ENCODE measurements at regions not wholly inside any gene's neighbourhood (a gene's known extent, or its start where the extent isn't known, plus 50 kb on each side); places are given as distances from the start of the nearest gene placed in this dataset.

DNA sequence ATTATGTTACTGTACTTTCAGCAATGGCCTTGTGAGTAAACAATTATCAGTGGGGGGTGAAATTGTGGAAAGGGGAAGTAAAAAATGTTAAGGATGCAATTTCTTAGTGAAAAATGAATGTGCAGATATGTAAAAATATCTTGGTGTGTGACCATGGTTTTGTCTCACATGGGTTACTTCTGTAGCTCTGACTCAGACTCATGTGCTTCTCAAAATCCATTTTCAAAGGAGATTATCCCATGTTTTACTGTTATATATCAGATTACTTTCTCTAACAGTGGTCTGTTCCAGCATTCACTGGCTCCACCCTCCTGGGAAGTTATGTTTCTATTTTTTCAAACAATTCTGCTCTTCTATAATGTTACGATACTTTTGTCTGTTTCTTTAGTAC, 298.2 kb upstream of the COL3A1 start:
- DNase-seq (ENCODE audit: low spot score), result no peak
- TF ChIP-seq, protein P1, sequence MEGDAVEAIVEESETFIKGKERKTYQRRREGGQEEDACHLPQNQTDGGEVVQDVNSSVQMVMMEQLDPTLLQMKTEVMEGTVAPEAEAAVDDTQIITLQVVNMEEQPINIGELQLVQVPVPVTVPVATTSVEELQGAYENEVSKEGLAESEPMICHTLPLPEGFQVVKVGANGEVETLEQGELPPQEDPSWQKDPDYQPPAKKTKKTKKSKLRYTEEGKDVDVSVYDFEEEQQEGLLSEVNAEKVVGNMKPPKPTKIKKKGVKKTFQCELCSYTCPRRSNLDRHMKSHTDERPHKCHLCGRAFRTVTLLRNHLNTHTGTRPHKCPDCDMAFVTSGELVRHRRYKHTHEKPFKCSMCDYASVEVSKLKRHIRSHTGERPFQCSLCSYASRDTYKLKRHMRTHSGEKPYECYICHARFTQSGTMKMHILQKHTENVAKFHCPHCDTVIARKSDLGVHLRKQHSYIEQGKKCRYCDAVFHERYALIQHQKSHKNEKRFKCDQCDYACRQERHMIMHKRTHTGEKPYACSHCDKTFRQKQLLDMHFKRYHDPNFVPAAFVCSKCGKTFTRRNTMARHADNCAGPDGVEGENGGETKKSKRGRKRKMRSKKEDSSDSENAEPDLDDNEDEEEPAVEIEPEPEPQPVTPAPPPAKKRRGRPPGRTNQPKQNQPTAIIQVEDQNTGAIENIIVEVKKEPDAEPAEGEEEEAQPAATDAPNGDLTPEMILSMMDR (IDR thresholded peaks at IDR 0.05; ENCODE audit: unreplicated experiment), result no peak
- Mint-ChIP-seq H3K27ac (ENCODE audit: unreplicated experiment) (no peak overlapping the region), H3K9me3 (ENCODE audit: unreplicated experiment) (no peaks in the 10 kb centered on the region), H3K4me1 (ENCODE audit: unreplicated experiment) (no peaks in the 10 kb centered on the region), H3K36me3 (ENCODE audit: low read depth, unreplicated experiment) (no peaks in the 10 kb centered on the region), H3K4me3 (ENCODE audit: unreplicated experiment) (no peak overlapping the region), H3K27me3 (ENCODE audit: unreplicated experiment) (no peaks in the 10 kb centered on the region)

DNA sequence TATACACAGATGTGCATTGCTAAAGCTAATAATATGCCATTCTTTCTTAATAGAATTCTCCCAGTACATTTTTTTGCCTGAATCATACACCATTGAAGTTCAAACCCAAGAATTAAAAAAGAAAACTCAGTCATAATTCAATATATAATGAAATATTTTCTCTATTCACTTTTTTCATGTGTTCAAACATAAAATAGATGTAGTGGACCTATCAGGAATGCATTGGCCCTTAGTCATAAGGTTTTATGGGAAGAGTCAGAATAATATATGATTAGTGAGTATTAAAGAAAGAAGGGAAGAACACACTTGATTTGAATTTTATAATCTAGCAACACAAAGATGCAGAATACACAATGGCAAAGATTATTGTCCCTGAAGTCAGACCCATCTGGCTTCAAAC, 297.0 kb upstream of the COL3A1 start:
- Mint-ChIP-seq H3K4me1 (ENCODE audit: unreplicated experiment) (no peaks in the 10 kb centered on the region), H3K9me3 (ENCODE audit: unreplicated experiment) (no peaks in the 10 kb centered on the region), H3K36me3 (ENCODE audit: low read depth, unreplicated experiment) (no peaks in the 10 kb centered on the region), H3K27ac (ENCODE audit: unreplicated experiment) (no peak overlapping the region), H3K4me3 (ENCODE audit: unreplicated experiment) (no peak overlapping the region), H3K27me3 (ENCODE audit: unreplicated experiment) (no peaks in the 10 kb centered on the region)
- DNase-seq (ENCODE audit: low spot score), result no peak
- TF ChIP-seq, protein P1 (IDR thresholded peaks at IDR 0.05; ENCODE audit: unreplicated experiment), result no peak

DNA sequence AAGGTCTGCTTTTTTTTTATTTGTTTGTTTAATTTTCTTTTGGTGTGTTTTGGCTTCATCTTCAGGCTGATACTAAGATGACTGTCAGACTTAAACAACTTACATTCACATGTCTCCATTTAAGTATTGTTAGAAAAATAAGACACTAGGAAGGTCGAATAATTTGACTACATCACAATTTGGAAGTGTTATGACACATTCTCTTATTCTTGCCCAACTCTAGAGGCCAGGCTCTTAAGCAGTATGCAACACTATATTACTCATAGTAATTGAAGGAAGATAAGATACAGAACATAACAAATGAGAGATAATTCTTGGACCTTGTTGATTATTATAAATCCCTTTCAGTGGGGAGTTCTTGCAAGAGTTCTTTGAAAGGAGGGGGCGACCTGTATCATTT, 295.3 kb upstream of the COL3A1 start:
- H3K27ac Mint-ChIP-seq (ENCODE audit: unreplicated experiment), result no peak overlapping the region
- H3K36me3 Mint-ChIP-seq (ENCODE audit: low read depth, unreplicated experiment), result no peaks in the 10 kb centered on the region
- H3K9me3 Mint-ChIP-seq (ENCODE audit: unreplicated experiment), result no peaks in the 10 kb centered on the region
- DNase-seq (ENCODE audit: low spot score), result no peak
- TF ChIP-seq, protein P1 (IDR thresholded peaks at IDR 0.05; ENCODE audit: unreplicated experiment), result no peak
- H3K4me1 Mint-ChIP-seq (ENCODE audit: unreplicated experiment), result no peaks in the 10 kb centered on the region
- no peaks in the 10 kb centered on the region for H3K27me3 Mint-ChIP-seq (ENCODE audit: unreplicated experiment)
- no peak overlapping the region for H3K4me3 Mint-ChIP-seq (ENCODE audit: unreplicated experiment)

DNA sequence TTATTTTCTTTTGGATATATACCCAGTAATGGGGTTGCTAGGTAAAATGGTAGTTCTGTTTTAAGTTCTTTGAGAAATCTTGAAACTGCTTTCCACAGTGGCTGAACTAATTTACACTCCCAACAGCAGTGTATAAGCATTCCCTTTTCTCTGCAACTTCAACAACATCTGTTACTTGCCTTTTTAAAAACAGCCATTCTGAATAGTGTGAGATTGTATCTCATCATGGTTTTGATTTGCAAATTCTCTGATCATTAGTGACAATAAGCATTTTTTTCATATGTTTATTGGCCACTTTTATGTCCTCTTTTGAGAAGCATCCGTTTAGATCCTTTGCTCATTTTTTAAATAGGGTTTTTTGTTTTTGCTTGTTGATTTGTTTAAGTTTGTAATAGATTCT, 291.3 kb upstream of the COL3A1 start:
- Mint-ChIP-seq H3K9me3 (ENCODE audit: unreplicated experiment) (no peaks in the 10 kb centered on the region), H3K4me3 (ENCODE audit: unreplicated experiment) (no peak overlapping the region), H3K27me3 (ENCODE audit: unreplicated experiment) (no peaks in the 10 kb centered on the region), H3K4me1 (ENCODE audit: unreplicated experiment) (no peaks in the 10 kb centered on the region), H3K36me3 (ENCODE audit: low read depth, unreplicated experiment) (no peaks in the 10 kb centered on the region), H3K27ac (ENCODE audit: unreplicated experiment) (no peak overlapping the region)
- TF ChIP-seq, protein P1 (IDR thresholded peaks at IDR 0.05; ENCODE audit: unreplicated experiment), result no peak
- DNase-seq (ENCODE audit: low spot score), result no peak

GRCh38 chr2:188684795-188685194, 289.4 kb upstream of the COL3A1 start:
- H3K27me3 Mint-ChIP-seq (ENCODE audit: unreplicated experiment), result no peaks in the 10 kb centered on the region
- no peak for DNase-seq (ENCODE audit: low spot score)
- TF ChIP-seq, protein P1 (IDR thresholded peaks at IDR 0.05; ENCODE audit: unreplicated experiment), result no peak
- no peaks in the 10 kb centered on the region for H3K4me1 Mint-ChIP-seq (ENCODE audit: unreplicated experiment)
- H3K36me3 Mint-ChIP-seq (ENCODE audit: low read depth, unreplicated experiment), result no peaks in the 10 kb centered on the region
- H3K27ac Mint-ChIP-seq (ENCODE audit: unreplicated experiment), result no peak overlapping the region
- no peaks in the 10 kb centered on the region for H3K9me3 Mint-ChIP-seq (ENCODE audit: unreplicated experiment)
- H3K4me3 Mint-ChIP-seq (ENCODE audit: unreplicated experiment), result no peak overlapping the region

Data from endothelial cell (in vitro differentiated cells).